GM10248 (cell line): ENCODE measurements at regions not wholly inside any gene's neighbourhood (a gene's known extent, or its start where the extent isn't known, plus 50 kb on each side); places are given as distances from the start of the nearest gene placed in this dataset.

ENCODE experiments used
- CTCF ChIA-PET: fragments of 300-600 bp; sonication (Branson Sonifier 250); formaldehyde crosslinking; extraction: SDS; loops from one replicate; lab custom pipeline; 2021; ENCODE audit warnings: antibody characterized with exemption; lab: Yijun Ruan, JAX
- POLR2A ChIA-PET: fragments of 350-650 bp; sonication (Branson Sonifier 250); formaldehyde crosslinking; extraction: SDS; loops from one replicate; lab custom pipeline; 2020; ENCODE audit warnings: antibody characterized with exemption; lab: Yijun Ruan, JAX
- DNase-seq: peaks from one replicate; pipeline ENCODE4 v3.0.0; 2012; ENCODE audit errors: extremely low spot score
- CTCF ChIP-seq: IDR thresholded peaks from 2 replicates; pipeline ENCODE4 v1.5.1; 2012; ENCODE audit warnings: mild to moderate bottlenecking, low read depth; ENCODE audit errors: extremely low read depth, missing control alignments, control extremely low read depth

GRCh38 chr7:45984386-45985295 lies 63.6 kb upstream of the IGFBP3 start:
- ChIA-PET POLR2A (no interaction called here), CTCF (no interaction called here)
- TF ChIP-seq CTCF = no peak
- no peak for DNase-seq

- peak; percentile 5 for DNase-seq
- TF ChIP-seq CTCF = no peak
- ChIA-PET POLR2A (no interaction called here), CTCF (no interaction called here)
These were observed 62.7 kb upstream of the IGFBP3 start for GRCh38 chr7:45983720-45984255.

GRCh38 chr7:45982907-45983719 lies 62.0 kb upstream of the IGFBP3 start:
- DNase-seq = peak; percentile 9
- POLR2A ChIA-PET = no interaction called here
- CTCF ChIA-PET = no interaction called here
- no peak for TF ChIP-seq CTCF

- DNase-seq = peak; percentile 4
- ChIA-PET POLR2A (no interaction called here), CTCF (no interaction called here)
- TF ChIP-seq CTCF = no peak
These were observed 61.1 kb upstream of the IGFBP3 start for GRCh38 chr7:45982132-45982531.

GRCh38 chr7:45980973-45981372 lies 59.9 kb upstream of the IGFBP3 start:
- ChIA-PET POLR2A (no interaction called here), CTCF (interaction anchor here (1.3 kb wide), 1 partner anchor 58 kb away, joined by 3 read pairs; no protein-coding TSS in a partner anchor)
- TF ChIP-seq CTCF = no peak
- peak; percentile 3 for DNase-seq
